Glomerular visceral epithelial cell (primary cell): ENCODE measurements at regions not wholly inside any gene's neighbourhood (a gene's known extent, or its start where the extent isn't known, plus 50 kb on each side); places are given as distances from the start of the nearest gene placed in this dataset.
"Not testable (repeated sequence)": the region's sequence is repeated elsewhere in the genome, so short reads cannot be mapped to it uniquely, and the experiment has no call there.

Source experiments
- DNase-seq: peaks from one replicate; pipeline ENCODE4 v3.0.0-alpha.2; 2016; ENCODE audit errors: extremely low spot score

GRCh38 chr14:61602003-61602732 lies 93.1 kb upstream of the HIF1A start:
- DNase-seq, result no peak

DNA sequence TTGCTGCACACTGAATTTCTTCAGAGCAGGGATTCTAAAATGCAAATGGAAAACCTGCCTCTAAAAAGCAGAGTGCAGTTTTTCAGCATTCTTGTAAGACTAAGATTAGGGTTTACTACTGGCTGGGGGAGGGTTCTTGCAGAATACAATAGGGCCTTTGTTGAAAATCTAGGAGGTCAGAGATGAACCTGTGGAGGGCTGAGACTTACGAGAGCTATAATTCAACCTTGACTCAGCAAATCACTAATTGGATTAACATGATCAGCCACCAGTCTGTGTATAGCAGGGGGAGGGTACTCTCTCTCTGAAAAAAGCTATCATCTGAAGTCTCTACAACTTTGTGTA lies 92.6 kb upstream of the HIF1A start:
- DNase-seq, result no peak

DNA sequence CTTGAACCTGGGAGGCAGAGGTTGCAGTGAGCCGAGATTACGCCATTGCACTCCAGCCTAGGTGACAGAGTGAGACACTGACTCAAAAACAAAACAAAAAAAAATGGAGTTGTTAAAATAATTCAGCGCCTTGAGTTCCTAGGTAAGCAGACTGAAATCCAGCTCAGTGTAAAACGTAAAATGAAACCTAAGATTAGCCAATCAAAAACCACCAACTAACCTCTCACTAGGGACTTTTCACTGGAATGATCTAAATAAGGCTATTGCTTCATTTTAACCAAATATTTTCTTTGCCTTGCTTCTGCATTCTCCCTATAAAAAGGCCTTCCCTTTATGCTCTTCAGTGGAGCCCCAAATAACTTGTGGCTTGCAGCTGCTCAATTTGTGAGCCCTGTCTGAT lies 91.6 kb upstream of the HIF1A start:
- DNase-seq, result no peak

DNA sequence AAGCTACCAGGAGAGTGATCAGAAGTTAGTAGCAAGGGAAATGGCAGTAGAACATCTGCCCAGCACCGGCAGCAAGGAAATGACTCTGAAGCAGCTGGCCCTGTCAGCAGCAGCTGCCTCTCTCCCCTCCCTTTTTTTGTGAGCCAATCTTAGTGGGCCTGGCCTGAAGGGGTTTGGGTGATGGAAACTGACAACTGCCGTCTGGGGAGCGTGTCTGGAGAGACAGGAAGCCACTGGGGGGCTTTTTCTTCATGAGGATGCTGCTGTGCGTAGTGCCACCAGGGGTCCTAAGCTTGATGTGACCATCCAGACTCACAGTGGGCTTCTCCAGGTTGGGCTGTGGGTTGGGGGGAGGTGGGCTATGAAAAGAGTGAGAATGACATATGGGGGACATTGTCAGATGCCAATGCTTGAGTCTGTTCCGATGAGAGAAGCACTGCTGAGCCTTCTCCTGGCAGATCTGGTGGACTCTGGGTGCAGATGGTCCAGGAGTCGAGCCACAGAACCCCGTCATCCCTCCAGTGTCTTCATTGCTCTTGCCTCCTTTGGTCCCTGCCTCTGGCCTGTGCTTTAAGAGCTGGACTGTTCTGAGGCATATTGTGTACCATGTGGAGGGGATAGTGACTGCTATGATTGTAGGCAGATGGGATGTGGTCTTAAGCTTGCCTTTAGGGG lies 87.6 kb upstream of the HIF1A start:
- DNase-seq, result no peak

GRCh38 chr14:61608245-61609165 lies 86.8 kb upstream of the HIF1A start:
- peak; percentile 31 for DNase-seq

DNA sequence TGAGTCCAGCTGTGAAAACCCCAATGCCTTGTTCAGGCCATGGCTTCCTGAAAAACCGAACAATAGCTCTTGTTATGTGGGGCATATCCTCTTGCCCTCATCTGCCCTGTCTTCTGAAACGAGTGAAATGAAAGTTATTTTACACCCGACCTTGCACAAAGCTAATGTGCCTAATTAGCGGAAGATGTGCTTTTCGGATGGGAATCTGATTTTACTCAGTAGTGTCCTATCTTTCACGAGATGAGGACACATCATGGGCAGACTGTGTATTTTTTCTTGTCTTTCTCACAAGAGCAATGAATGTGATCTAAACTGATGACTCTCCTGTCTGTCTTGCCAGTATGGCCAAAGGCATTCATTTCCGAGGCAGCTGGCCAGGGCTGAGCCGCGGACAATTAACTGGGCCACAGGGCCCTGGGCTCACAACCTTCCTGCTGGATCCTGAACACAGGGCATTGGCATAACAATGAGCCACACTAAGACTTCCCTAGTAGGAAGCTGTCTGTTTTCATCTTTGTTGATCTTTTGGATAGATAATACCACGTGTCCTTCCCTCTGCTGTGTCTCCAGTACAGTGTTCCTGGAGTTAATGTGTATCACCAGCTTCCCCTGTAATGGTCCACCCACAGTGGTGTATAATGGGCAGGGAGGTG lies 86.0 kb upstream of the HIF1A start:
- DNase-seq, result peak; percentile 47

GRCh38 chr14:61609884-61610283 lies 85.4 kb upstream of the HIF1A start:
- no peak for DNase-seq

DNA sequence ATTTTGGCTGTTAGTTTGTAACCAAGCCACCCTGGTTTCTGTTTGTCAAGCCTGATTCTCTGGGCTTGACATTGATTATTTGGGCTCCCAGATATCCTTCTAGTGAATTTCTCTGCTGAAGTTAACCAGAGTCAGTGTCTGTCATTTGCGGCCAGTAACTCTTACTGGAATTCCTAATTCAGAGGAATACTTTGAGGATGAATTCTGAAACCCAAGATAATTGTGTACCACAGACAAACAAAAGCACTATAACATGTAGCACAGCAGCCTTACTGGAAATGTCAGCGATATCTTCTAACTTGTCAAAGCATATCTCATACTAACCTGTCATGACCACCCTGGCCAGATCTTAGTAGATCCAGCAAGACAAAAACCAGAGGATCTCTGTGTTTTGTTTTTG lies 84.4 kb upstream of the HIF1A start:
- DNase-seq, result no peak

DNA sequence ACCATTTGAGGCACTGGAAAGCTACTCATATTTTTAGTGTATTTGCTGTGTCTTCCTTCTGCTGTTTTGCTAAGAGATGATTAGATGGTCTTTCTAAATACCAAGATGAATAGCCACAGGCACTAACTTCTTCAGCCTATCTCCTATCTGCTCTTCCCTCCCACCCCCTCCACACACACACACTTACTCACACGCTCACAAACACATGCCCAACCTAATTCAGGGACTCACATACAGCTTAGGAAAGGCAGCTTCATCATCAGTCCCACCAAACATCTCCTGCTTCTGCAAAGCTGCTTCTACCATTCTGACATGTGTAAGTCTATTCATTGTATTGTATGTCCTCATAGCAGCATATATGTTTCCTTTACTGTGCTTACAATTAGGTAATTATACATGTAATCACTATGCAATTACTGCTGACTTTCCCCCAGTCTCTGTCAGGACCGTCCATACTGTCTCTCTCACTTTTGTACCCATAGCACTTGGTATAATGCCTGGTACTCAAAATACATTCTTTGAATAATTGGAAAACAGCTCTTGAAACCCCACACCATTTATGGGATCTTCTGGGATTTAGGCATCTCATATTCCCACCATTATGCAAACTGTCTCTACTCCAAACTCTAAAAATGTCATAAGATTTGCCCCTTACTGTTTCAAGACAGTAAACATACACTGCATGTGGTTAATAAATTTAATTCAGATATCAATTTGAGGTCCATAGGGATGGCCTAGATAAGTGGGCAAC lies 83.3 kb upstream of the HIF1A start:
- DNase-seq, result no peak

DNA sequence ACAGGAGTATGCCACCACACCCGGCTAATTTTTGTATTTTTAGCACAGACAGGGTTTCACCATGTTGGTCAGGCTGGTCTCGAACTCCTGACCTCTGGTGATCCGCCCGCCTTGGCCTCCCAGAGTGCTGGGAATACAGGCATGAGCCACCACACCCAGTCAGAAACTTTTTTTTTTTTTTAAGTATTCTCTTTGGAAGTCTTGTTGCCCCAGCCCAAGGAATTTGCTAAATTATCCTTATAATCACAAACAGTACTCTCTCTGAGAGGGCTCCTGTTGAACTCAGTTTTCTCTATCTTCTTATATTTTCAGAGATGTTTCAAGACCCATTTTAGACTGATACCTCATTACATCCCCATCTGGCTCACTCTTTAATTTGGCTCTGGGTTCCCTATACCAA lies 82.3 kb upstream of the HIF1A start:
- DNase-seq, result not testable (repeated sequence)

GRCh38 chr14:61614693-61615092 lies 80.6 kb upstream of the HIF1A start:
- no peak for DNase-seq

DNA sequence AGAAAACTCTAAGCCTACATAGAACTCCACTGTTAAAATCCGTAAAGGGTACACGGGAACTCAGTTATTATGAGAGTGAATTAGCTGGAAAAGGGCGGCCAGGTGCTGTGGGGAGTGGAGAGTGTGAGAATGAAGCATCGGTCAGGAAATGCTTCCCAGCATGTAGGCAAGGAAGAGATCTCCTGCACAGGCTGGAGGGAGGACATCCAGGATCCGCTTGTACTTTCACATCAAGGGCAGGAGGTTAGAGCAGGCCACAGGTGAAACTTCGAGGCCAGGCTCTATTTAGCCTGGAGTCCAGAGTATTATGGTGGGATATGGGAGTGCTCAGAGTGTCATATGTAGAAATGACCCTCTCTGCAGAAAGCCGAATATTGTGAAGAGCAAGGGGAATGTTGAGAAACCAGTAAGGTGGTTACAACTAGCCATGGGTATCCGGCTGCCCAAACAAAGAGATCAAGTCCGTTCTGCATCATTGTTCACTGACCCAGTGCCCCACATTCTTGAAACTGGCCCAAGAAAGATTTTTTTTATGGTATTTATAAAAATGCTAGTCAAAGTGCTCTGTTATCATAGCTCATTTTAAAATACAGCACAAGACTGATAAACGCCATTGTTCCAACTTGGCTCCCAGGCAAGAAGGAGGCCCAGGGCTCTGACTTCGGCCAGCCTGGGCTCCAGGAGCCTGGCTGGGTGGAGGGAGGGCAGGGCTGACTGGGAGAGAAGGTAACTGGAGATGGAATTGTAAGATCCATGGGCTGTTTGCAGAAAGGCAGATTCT lies 79.4 kb upstream of the HIF1A start:
- DNase-seq, result peak; percentile 84

- peak; percentile 75 for DNase-seq
Measured at GRCh38 chr14:61616524-61617185, 78.7 kb upstream of the HIF1A start.

DNA sequence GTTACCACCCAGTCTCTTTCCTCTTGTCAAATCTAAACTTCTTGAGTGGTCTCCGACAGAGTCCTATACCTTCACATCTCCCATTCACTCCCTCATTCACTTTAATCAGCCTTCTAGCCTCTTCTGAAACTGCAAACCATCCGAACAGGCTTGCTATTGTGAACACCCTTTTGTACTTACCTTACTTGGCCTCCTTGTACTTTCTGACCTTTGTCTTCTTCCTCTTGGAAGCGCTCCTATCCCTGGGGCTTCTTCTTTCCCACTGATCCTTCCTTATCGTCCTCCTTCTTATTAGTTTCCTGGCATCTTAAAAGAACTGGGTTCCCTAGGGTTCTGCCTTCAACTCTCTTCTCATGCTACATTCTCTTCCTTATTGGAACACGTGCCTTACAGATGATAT lies 76.9 kb upstream of the HIF1A start:
- DNase-seq, result no peak

DNA sequence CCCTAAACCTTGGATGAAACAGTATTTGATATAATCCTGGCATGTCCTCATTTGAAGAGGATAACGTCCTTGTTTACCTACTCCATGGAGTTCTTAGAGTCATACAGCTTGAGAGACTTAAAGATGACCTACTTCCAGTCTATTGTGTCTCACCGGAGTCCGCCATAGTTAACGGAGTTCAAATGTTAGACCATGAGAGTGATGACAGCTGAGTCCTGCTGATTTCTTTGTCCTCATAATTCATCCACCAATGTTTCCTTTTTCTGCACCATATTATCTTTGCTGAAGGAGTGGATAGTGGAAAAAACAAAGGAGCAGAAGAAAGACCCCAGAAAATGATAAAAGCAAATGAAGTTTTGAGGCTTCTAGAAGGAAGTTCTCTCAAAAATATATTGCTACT lies 75.8 kb upstream of the HIF1A start:
- no peak for DNase-seq

DNA sequence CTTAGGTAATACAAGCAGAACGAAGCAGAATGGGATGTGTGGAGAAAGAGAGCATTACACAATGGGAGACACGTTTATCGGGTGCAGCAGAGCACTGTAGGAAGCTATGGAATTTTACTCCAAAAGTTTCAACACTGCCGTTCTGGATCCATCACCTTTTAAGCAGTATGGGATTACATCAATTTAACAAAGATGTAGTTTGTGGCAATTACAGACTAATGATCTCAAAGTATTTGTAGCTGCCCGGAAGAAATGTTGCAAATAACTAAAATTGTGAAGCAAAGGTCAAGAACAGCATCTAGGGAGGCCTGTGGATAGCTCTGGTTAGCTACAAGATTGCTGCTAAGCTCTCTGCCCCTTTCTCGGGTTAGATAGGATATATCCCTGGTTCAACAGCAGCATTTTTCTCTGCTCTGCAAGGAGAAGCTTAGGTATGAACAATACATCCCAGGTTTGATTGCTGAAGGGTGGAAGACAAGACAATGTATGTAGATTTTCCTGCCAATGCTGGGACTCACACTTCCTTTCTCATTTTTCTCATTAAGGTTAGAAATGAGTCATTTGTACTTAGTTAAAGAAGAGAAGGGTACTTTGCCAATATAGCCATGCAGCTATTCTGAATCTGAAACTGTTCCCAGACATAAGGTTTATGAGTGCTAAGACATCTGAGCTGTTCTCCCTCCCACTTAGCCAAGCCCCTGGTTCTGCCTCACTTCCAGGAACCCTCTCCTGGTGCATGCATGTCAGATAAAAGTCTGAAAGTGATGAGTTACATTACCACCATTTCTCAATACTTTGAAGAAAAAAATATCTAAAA lies 75.0 kb upstream of the HIF1A start:
- DNase-seq, result peak; percentile 52

GRCh38 chr14:61621444-61621843 lies 73.9 kb upstream of the HIF1A start:
- DNase-seq, result no peak

GRCh38 chr14:61622051-61622450 lies 73.3 kb upstream of the HIF1A start:
- no peak for DNase-seq

DNA sequence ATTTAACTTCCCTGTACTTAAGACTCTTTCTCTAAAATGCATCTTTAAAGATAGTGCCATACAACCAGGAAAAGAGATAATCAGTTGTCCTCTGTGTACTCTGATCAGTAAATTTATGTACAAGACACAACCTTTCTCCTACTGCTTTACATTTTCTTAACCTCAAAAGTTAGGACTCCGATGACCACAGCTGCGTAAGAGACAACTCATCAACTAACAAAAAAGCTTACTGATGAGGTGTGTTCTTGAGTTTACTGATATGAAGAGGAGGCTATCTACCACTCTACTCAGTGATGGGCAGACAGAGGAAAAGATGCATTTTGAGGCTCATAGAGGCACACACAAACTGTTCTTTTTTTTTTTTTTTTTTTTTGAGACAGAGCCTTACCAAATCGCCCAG lies 71.4 kb upstream of the HIF1A start:
- DNase-seq, result no peak
